DND-41 (cell line): ENCODE measurements at regions not wholly inside any gene's neighbourhood (a gene's known extent, or its start where the extent isn't known, plus 50 kb on each side); places are given as distances from the start of the nearest gene placed in this dataset.
"Not testable (repeated sequence)": the region's sequence is repeated elsewhere in the genome, so short reads cannot be mapped to it uniquely, and the experiment has no call there.

Experiments used
- ATAC-seq: fragments of 200-7000 bp; cut with Tn5 transposase; 3 replicates; pipeline ENCODE4 v1.9.1; 2021; ENCODE audit warnings: low read depth; ENCODE audit not compliant: insufficient read depth
- DNase-seq: peaks from one replicate; pipeline ENCODE4 v3.0.0-alpha.2; 2020
- H2AFZ ChIP-seq: 2 replicates; pipeline ENCODE4 v1.6.0; 2012; ENCODE audit warnings: low read depth, low read length
- H3K27ac ChIP-seq: 2 replicates; pipeline ENCODE4 v1.5.1; 2012; ENCODE audit warnings: low read length, inconsistent platforms
- H3K27me3 ChIP-seq: fragments of 200-600 bp; sonication (generic); 2 replicates; pipeline ENCODE4 v1.6.0; 2012; ENCODE audit warnings: low read length, mild to moderate bottlenecking, inconsistent platforms; ENCODE audit not compliant: insufficient read depth, poor library complexity
- H3K36me3 ChIP-seq: 2 replicates; pipeline ENCODE4 v1.5.1; 2012; ENCODE audit warnings: low read length, inconsistent platforms; ENCODE audit not compliant: insufficient read depth
- H3K4me1 ChIP-seq: 2 replicates; pipeline ENCODE4 v1.5.1; 2012; ENCODE audit warnings: mild to moderate bottlenecking, low read length; ENCODE audit not compliant: insufficient read depth
- H3K4me2 ChIP-seq: 2 replicates; pipeline ENCODE4 v1.6.0; 2012; ENCODE audit warnings: mild to moderate bottlenecking, moderate library complexity, low read length, inconsistent platforms; ENCODE audit not compliant: insufficient read depth
- H3K4me3 ChIP-seq, 2 experiments: fragments of 200-600 bp in 1 of 2; shearing (Covaris generic) in 1 of 2; 2 replicates each; pipeline ENCODE4 v1.5.1; 2012 to 2016; ENCODE audit warnings: inconsistent platforms in 2 of 2, low read length in 2 of 2, mild to moderate bottlenecking in 2 of 2, low read depth in 1 of 2, moderate library complexity in 1 of 2
- H3K79me2 ChIP-seq: 2 replicates; pipeline ENCODE4 v1.6.0; 2012; ENCODE audit warnings: low read length, inconsistent platforms; ENCODE audit not compliant: insufficient read depth
- H3K9ac ChIP-seq: 2 replicates; pipeline ENCODE4 v1.6.0; 2012; ENCODE audit warnings: low read depth, mild to moderate bottlenecking, inconsistent platforms, low read length, moderate library complexity
- H3K9me3 ChIP-seq: 2 replicates; pipeline ENCODE4 v1.5.1; 2012; ENCODE audit warnings: low read length, moderate library complexity, mild to moderate bottlenecking, inconsistent platforms; ENCODE audit not compliant: insufficient read depth, severe bottlenecking
- H4K20me1 ChIP-seq: 2 replicates; pipeline ENCODE4 v1.6.0; 2012; ENCODE audit warnings: low read length; ENCODE audit not compliant: insufficient read depth
- CTCF ChIP-seq: IDR thresholded peaks from 2 replicates; pipeline ENCODE4 v1.5.1; 2012; ENCODE audit warnings: borderline replicate concordance, low read length, moderate library complexity, mild to moderate bottlenecking; ENCODE audit not compliant: poor library complexity, severe bottlenecking; ENCODE audit errors: extremely low read depth
- EZH2 ChIP-seq: IDR thresholded peaks from 3 replicates; pipeline ENCODE4 v1.6.1; 2012; ENCODE audit warnings: borderline replicate concordance, low read depth, mild to moderate bottlenecking, moderate library complexity, low read length, inconsistent platforms; ENCODE audit not compliant: severe bottlenecking

GRCh38 chr2:7759898-7760297 is 842.7 kb downstream of the RNF144A start:
- Histone ChIP-seq H3K27ac (no peak overlapping the region), H3K4me3 (no peak overlapping the region), H3K9me3 (peaks cover 21% of the 10 kb centered on the region), H2AFZ (no peak overlapping the region), H3K4me1 (no peaks in the 10 kb centered on the region), H3K27me3 (no peaks in the 10 kb centered on the region), H3K9ac (no peak overlapping the region), H3K79me2 (no peaks in the 10 kb centered on the region), H4K20me1 (no peaks in the 10 kb centered on the region), H3K36me3 (no peaks in the 10 kb centered on the region), H3K4me2 (no peak overlapping the region)
- no peak for DNase-seq
- TF ChIP-seq EZH2 = no peak
- no peak for TF ChIP-seq CTCF
- ATAC-seq = no peak

GRCh38 chr2:7763418-7763817 is 846.2 kb downstream of the RNF144A start:
- not testable (repeated sequence) for H3K36me3 ChIP-seq, H3K4me2 ChIP-seq, H3K79me2 ChIP-seq, H3K4me1 ChIP-seq, H3K27me3 ChIP-seq, H3K9ac ChIP-seq, H3K4me3 ChIP-seq, H3K27ac ChIP-seq, DNase-seq, H2AFZ ChIP-seq, H4K20me1 ChIP-seq, ATAC-seq
- peaks cover 21% of the 10 kb centered on the region for H3K9me3 ChIP-seq

- H2AFZ ChIP-seq = no peak overlapping the region
- H3K27me3 ChIP-seq = no peaks in the 10 kb centered on the region
- H3K36me3 ChIP-seq = no peaks in the 10 kb centered on the region
- no peak for TF ChIP-seq EZH2
- TF ChIP-seq CTCF = no peak
- H3K27ac ChIP-seq = no peak overlapping the region
- no peaks in the 10 kb centered on the region for H4K20me1 ChIP-seq
- peaks cover 21% of the 10 kb centered on the region for H3K9me3 ChIP-seq
- no peaks in the 10 kb centered on the region for H3K4me1 ChIP-seq
- no peak overlapping the region for H3K4me3 ChIP-seq
- H3K9ac ChIP-seq = no peak overlapping the region
- DNase-seq (no peak), ATAC-seq (no peak)
- no peak overlapping the region for H3K4me2 ChIP-seq
- no peaks in the 10 kb centered on the region for H3K79me2 ChIP-seq
These were observed 848.0 kb downstream of the RNF144A start for GRCh38 chr2:7765236-7765635.

- Histone ChIP-seq H3K36me3 (no peaks in the 10 kb centered on the region), H3K27me3 (no peaks in the 10 kb centered on the region), H3K4me3 (no peak overlapping the region), H4K20me1 (no peaks in the 10 kb centered on the region), H3K27ac (no peak overlapping the region), H3K79me2 (no peaks in the 10 kb centered on the region), H3K4me1 (no peaks in the 10 kb centered on the region), H3K9me3 (peaks cover 21% of the 10 kb centered on the region), H2AFZ (no peak overlapping the region), H3K4me2 (no peak overlapping the region), H3K9ac (no peak overlapping the region)
- ATAC-seq (no peak), DNase-seq (no peak)
- TF ChIP-seq CTCF = no peak
- no peak for TF ChIP-seq EZH2
These were observed 849.0 kb downstream of the RNF144A start for GRCh38 chr2:7766088-7766722.
